ENCODE measurements at regions not wholly inside any gene's neighbourhood (a gene's known extent, or its start where the extent isn't known, plus 50 kb on each side); places are given as distances from the start of the nearest gene placed in this dataset.

DNA sequence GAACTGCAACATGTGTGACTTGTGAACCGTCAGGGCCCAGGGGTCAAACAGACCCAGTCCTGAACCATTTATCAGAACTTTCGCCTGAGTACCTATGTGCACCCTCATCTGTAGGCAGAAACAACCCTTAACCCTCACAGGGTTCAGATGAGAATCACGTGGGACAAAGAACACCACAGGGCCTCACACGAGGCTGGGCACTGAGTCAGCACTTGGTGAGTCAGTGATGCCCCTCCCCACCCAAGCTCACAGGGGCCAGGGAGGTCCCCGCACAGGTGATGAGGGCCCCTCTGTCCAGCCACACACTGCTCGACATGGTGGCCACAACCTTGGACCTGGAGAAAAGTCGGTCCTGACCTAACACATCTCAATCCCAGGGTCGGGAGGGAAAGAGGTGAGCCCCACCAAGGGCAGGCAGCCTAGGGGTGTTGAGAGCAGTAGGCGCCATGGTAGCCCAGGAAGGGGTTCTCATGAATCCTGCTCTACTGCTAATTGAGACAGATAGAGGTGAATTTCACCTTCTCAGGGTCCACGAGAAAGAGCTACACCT lies 176.4 kb downstream of the SHANK2 start:
- CTCF ChIA-PET = no interaction called here
- POLR2A ChIA-PET = no interaction called here
- TF ChIP-seq, protein P1, sequence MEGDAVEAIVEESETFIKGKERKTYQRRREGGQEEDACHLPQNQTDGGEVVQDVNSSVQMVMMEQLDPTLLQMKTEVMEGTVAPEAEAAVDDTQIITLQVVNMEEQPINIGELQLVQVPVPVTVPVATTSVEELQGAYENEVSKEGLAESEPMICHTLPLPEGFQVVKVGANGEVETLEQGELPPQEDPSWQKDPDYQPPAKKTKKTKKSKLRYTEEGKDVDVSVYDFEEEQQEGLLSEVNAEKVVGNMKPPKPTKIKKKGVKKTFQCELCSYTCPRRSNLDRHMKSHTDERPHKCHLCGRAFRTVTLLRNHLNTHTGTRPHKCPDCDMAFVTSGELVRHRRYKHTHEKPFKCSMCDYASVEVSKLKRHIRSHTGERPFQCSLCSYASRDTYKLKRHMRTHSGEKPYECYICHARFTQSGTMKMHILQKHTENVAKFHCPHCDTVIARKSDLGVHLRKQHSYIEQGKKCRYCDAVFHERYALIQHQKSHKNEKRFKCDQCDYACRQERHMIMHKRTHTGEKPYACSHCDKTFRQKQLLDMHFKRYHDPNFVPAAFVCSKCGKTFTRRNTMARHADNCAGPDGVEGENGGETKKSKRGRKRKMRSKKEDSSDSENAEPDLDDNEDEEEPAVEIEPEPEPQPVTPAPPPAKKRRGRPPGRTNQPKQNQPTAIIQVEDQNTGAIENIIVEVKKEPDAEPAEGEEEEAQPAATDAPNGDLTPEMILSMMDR (IDR thresholded peaks at IDR 0.05; ENCODE audit: control extremely low read depth, extremely low read depth, low read depth, missing control alignments) = no peak
- no peak for DNase-seq (ENCODE audit: extremely low spot score)

GRCh38 chr11:71075116-71075720 lies 177.2 kb downstream of the SHANK2 start:
- POLR2A ChIA-PET = no interaction called here
- TF ChIP-seq, protein P1 (IDR thresholded peaks at IDR 0.05; ENCODE audit: control extremely low read depth, extremely low read depth, low read depth, missing control alignments) = no peak
- CTCF ChIA-PET = no interaction called here
- DNase-seq (ENCODE audit: extremely low spot score) = no peak

- ChIA-PET POLR2A (no interaction called here), CTCF (no interaction called here)
- TF ChIP-seq, protein P1 (IDR thresholded peaks at IDR 0.05; ENCODE audit: control extremely low read depth, extremely low read depth, low read depth, missing control alignments) = no peak
- DNase-seq (ENCODE audit: extremely low spot score) = no peak
These were observed 180.5 kb downstream of the SHANK2 start for GRCh38 chr11:71071736-71072509.

- CTCF ChIA-PET = no interaction called here
- DNase-seq (ENCODE audit: extremely low spot score) = no peak
- TF ChIP-seq, protein P1 (IDR thresholded peaks at IDR 0.05; ENCODE audit: control extremely low read depth, extremely low read depth, low read depth, missing control alignments) = no peak
- POLR2A ChIA-PET = no interaction called here
These were observed 181.6 kb downstream of the SHANK2 start for GRCh38 chr11:71070490-71071453.

DNA sequence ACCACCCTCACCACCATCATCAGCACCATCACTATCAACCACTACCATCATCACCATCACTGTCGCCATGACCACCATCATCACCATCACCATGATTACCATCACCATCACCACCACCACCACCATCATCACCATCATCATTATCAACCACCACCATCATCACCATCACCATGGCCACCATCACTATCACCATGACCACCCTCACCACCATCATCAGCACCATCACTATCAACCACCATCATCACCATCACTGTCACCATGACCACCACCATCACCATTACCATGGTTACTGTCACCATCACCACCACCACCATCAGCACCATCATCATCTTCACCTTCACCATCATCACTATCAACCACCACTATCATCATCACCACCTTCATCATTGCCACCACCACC lies 183.4 kb downstream of the SHANK2 start:
- ChIA-PET CTCF (no interaction called here), POLR2A (no interaction called here)
- TF ChIP-seq, protein P1 (IDR thresholded peaks at IDR 0.05; ENCODE audit: control extremely low read depth, extremely low read depth, low read depth, missing control alignments) = no peak
- no peak for DNase-seq (ENCODE audit: extremely low spot score)

DNA sequence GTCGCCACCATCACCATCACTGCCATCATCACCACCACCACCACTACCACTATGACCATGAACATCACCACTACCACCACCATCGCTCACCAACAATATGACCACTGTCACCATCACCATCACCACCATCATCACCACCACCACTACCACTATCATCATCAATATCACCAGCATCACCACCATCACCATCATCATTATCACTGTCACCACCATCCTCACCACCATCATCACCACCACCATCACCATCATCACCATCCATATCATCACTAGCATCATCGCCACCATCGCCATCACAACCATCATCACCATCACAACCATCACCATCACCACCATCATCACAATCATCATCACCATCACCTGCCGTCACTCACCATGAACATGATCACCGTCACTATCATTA lies 184.6 kb downstream of the SHANK2 start:
- TF ChIP-seq, protein P1 (IDR thresholded peaks at IDR 0.05; ENCODE audit: control extremely low read depth, extremely low read depth, low read depth, missing control alignments) = no peak
- ChIA-PET POLR2A (no interaction called here), CTCF (no interaction called here)
- DNase-seq (ENCODE audit: extremely low spot score) = no peak

Measured in GM10248 (cell line).